Activated T-cell treated with anti-CD3 and anti-CD28 coated beads for 1 hour (primary cell): ENCODE measurements at regions not wholly inside any gene's neighbourhood (a gene's known extent, or its start where the extent isn't known, plus 50 kb on each side); places are given as distances from the start of the nearest gene placed in this dataset.

Experiments
- DNase-seq: peaks from one replicate; pipeline ENCODE4 v3.0.0-alpha.2; 2020; ENCODE audit warnings: low read depth

DNA sequence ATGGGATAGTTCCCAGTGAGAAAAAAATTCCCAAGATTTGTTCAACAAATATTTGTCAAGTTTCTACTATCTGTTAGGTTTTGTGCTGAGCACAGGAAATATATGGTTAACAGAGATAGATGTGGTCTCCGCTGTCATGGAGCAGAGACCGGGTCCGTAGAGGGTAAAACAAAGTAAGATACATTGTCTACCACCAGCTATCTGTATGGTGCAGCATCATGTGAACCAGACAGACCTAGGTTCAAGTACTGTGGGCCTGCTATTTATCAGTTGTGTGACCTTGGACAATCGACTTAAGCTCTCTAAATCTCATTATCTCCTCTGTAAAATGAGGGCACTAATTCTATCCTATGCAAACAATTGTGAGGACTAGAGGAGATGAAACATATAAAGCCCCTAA lies 109.8 kb downstream of the DUSP10 start:
- DNase-seq = no peak

DNA sequence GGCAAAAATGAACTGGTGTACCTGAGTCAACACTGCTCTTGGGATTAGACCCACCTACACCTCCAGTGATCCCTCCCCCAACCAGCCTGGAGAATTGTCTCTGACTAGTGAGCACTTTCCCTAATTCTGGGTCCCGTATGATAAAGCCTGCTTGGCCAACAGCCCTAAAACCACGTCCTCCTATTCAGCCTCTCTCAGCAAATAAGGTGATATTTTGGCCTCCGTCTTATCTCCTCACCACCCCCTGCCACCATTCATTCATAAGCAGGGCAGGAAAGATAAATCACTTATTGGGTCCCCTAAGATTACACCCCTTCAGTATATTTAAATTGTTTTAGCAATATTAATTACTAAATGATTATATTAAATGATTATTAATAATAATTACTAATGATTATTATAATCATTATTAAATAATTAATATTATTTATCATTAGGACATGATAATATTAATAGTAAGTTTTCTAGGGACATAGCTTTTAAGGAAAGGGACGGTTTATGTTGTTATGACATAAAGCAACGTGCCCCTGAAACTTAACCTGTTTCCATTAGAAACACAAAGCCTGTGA lies 108.0 kb downstream of the DUSP10 start:
- no peak for DNase-seq

DNA sequence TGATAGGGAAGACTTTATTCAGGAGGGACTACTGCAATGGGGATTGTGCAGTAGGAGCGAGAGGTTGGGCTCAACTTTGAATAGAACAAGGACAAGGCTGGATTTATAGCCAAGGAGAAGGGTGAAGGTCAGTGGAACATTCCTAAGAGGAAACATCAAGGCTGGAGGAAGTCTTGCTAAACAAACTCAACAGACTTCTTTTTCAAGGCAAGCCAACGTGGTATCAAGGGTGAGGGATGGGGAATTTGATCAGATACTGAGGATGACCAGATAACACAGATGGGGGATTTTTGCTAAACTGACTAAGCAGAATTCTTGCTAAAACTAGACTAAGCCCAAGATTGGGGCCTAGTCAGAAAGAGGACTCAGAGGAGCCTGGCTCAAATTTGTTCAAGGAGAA lies 107.3 kb downstream of the DUSP10 start:
- no peak for DNase-seq

DNA sequence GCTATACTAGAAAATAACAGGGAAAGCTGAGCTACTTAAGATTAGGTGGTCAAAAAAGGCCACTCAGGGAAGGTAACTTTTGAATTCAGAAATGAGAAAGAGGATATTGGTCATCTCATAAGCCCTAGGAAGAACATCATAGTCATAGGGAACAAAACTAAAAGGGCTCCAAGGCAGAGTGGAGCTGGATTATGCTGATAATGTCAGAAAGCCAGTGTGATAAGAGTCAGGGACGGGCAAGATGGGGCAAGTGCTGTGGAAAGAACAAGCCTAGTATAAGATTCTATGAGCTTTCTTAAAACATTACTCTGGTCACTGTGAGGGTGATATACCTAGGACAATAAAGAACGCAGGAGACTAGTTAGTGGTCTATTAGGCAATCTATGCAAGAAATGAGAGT lies 106.6 kb downstream of the DUSP10 start:
- DNase-seq = no peak

DNA sequence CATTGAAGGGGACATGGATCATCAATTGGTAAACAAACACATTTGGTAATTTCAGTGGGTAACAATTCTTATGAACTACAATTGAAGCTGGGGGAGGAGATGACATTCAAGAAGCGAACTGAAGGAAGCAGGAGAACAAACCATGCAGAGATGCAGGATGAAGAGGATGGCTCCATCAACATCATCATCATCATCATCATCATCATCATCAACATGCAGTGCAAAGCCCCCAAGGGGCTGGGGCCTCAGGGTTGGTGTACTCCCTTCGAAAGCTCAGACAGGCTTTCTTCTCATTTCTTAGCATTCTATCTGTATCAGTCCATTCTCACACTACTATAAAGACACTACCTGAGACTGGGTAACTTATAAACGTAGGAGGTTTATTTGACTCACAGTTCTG lies 105.8 kb downstream of the DUSP10 start:
- DNase-seq = no peak

DNA sequence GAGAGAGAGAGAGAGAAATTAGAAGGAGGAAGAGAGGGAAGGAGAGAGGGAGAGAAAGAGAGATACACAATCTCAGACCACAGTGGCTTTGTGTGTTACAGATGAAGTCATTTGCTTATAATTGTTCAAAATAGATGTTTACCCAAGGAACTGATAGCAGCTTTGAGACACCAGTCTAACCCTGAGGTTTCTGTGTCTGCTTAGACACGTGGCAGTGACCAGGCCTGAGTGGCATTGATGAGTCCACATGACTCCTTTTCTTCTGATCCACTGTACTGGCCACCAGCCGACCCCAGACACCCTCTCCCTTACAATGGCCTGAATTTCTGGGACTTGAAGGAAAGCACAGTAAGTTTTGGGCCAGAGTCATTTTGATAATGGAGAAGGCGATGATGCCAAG lies 104.9 kb downstream of the DUSP10 start:
- DNase-seq = no peak

DNA sequence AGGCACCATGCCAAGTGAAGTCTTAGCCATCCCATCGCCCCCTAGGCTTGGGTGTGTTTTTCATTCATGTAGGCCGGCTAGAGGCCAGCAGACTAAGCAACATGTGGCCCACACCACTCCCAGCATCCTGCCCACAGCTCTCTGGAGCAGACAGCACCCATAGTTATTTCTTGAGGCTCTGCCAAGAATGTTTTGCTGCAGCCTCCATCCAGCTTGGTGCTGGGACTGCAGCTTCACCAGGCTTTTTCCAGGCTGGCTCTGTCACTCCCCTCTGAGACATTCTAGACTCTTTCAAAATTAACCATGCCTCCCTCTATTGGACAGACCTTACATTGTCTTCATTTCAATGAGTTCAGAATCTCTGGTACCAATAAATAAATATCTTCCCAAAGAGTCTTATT lies 104.2 kb downstream of the DUSP10 start:
- DNase-seq = no peak

DNA sequence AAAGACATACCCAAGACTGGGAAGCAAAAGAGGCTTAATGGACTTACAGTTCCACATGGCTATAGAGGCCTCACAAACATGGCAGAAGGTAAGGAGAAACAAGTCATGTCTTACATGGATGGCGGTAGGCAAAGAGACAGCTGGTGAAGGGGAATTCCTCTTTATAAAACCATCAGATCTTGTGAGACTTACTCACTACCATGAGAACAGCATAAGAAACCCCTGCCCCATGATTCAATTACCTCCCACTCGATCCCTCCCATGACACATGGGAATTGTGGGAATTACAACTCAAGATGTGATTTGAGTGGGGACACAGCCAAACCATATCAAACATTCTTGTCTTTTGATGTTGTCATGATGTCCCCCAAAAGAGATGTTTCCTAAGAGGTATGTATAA lies 103.3 kb downstream of the DUSP10 start:
- no peak for DNase-seq

DNA sequence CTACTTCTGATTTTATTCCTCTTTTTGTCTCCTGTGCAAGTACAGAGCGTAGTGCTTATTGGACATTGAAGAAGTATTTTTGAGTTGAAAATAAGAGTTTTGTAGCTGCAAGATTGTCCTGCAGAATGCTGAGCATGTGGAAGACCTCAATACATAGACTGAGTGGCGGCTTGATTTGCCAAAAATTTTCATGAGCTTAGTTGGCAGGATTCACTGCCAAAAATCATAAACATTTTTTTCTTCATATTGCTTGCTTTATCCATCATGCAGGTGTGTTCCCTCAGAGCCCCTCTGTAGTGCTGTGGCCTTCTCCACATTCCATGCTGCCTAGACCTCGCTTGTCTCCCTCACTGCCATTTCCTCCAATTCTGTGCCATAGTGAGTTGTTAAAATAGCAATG lies 100.1 kb downstream of the DUSP10 start:
- no peak for DNase-seq

DNA sequence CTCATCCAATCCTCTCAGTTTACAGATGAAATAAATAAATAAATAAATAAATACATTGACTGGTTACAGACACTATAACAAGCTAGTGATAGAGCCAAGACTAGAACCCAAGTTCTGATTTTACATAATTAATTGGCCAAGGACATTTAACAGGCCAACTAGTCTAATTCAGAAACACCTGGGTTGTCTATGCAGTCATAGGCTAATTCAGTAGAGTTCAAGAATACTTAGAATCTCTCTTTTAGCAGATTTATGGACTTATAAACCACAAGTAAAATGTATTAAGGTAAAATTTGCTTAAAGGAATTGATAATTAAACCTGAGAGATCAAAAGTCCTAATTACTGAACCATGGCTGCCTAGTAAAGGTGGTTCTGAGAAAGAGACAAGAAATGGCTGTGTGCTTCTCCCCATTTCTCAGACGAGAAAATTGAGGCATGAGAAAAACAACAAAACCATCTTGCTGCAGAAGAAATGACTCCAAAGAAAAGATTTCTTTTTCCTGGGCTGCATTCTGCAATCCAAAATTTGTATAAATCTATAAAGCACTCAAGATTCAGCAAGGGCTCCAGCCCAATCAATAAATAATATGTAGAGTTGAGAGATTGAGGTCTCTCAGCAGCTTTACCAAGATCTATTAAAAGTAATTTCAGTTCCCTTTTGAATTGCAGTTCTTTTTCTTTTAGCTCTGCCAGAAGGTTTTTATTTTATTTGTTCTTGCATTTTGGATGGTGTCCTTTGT lies 98.3 kb downstream of the DUSP10 start:
- no peak for DNase-seq

DNA sequence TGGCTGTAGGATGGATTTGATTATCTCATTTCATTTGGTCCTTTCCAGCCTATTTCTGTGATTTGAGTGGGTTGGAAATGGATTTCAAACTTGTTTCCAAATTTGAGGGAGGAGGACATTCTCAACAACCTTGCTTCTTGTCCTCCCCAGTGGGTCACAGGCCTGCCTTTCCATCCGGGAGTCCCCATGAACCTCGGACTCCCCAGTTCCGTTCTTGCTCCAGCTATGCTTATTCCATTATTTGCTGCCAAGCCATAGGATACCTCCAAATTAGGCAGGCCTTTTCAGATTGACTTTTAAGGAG lies 97.8 kb downstream of the DUSP10 start:
- no peak for DNase-seq

DNA sequence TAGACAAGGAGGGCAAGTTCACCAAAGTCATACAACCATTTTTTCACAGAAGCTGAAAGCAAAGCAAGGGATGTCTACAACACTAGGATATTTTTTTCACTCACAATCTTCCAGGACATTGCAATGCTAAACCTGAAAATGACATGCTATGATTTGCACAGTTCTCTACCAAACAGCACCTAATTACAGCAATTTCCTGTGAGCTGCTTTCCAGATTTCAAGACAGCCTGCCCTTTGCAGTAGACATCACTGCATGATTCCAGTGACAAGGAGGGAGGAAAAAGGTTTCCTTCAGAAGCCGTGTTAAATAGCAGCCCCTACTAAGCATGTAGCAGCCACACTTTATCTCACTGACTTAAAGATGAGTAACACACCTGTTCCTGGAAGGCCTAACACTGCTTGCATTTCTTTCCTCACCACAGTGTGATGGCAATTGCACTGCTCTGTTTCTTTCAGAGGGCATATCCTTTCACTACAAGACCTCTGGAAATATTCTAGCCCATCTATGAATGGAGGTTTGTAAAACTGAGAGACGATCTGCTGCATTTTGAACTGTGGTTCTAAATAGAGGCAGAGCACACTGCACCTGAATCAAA lies 97.1 kb downstream of the DUSP10 start:
- DNase-seq = no peak

DNA sequence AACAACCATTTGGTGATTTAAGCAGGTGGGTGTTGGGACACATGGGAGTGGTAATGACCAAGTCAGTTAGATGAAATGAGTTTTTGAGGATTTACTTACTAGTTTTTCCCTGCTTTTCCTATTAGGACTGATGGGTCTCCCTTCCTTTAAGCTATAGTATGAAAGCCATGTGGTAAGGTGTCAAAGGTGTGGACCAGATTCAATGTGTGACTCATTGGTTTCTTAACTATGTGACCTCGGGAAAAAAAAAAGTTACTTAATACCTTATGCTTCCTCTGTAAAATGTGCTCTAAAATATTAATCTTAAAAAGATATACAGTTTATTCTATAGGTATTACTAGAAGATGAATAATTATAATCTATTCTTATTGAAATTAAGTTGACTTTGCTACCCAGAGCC lies 93.7 kb downstream of the DUSP10 start:
- no peak for DNase-seq
